ENCODE measurements at regions not wholly inside any gene's neighbourhood (a gene's known extent, or its start where the extent isn't known, plus 50 kb on each side); places are given as distances from the start of the nearest gene placed in this dataset.

GRCh38 chr4:127211650-127212560 lies 420.9 kb upstream of the INTU start:
- Histone ChIP-seq H3K27ac (ENCODE audit: low read length) (no peak overlapping the region), H3K79me2 (ENCODE audit: low read length) (no peaks in the 10 kb centered on the region), H3K4me3 (ENCODE audit: low read length) (no peak overlapping the region), H3K36me3 (ENCODE audit: insufficient read depth, low read length) (no peaks in the 10 kb centered on the region), H3K4me2 (ENCODE audit: low read depth, low read length, poor library complexity, severe bottlenecking) (no peak overlapping the region), H3K4me1 (ENCODE audit: low read length) (no peaks in the 10 kb centered on the region), H3K9me2 (replicated peaks; ENCODE audit: insufficient read depth, low read length) (0 out of 2 replicates have a peak, but pooled peaks cover 3% of the 10 kb centered on the region), H2AFZ (ENCODE audit: low read length) (no peak overlapping the region), H3K27me3 (ENCODE audit: low read length) (no peaks in the 10 kb centered on the region), H4K20me1 (ENCODE audit: insufficient read depth, low read depth, low read length) (no peaks in the 10 kb centered on the region), H3K9me3 (ENCODE audit: low read length) (no peaks in the 10 kb centered on the region; the same call in 1 of the 2 replicates), H3K9ac (ENCODE audit: low read length) (no peak overlapping the region)
- no peak for DNase-seq

DNA sequence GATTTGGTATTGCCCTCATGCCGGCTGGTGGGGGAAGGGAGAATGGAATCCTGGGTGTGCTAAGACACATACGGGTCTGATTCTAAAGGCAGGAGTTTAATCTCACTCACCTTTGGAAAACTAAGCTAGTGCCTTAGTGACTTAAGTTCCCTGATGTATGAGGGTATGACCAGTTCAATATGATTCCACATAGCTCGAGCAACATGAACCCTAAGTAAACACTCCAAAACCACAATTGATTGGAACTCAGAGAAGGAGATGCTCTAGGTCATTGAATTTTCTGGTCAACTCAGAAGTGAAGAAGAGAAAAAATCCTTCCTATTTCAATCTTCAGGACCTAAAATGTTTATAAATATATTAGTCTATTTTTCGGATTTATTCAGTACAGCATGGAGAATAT lies 420.1 kb upstream of the INTU start:
- Histone ChIP-seq H3K27me3 (ENCODE audit: low read length) (no peaks in the 10 kb centered on the region), H3K4me1 (ENCODE audit: low read length) (no peaks in the 10 kb centered on the region), H3K4me2 (ENCODE audit: low read depth, low read length, poor library complexity, severe bottlenecking) (no peak overlapping the region), H3K79me2 (ENCODE audit: low read length) (no peaks in the 10 kb centered on the region), H3K9me3 (ENCODE audit: low read length) (no peaks in the 10 kb centered on the region; the same call in 1 of the 2 replicates), H3K27ac (ENCODE audit: low read length) (no peak overlapping the region), H2AFZ (ENCODE audit: low read length) (no peak overlapping the region), H3K36me3 (ENCODE audit: insufficient read depth, low read length) (no peaks in the 10 kb centered on the region), H3K4me3 (ENCODE audit: low read length) (no peak overlapping the region), H4K20me1 (ENCODE audit: insufficient read depth, low read depth, low read length) (no peaks in the 10 kb centered on the region), H3K9ac (ENCODE audit: low read length) (no peak overlapping the region), H3K9me2 (replicated peaks; ENCODE audit: insufficient read depth, low read length) (0 out of 2 replicates have a peak, but pooled peaks cover 3% of the 10 kb centered on the region)
- DNase-seq = no peak

- no peak for DNase-seq
- no peaks in the 10 kb centered on the region for H4K20me1 ChIP-seq (ENCODE audit: insufficient read depth, low read depth, low read length)
- H3K4me1 ChIP-seq (ENCODE audit: low read length) = no peaks in the 10 kb centered on the region
- H3K36me3 ChIP-seq (ENCODE audit: insufficient read depth, low read length) = no peaks in the 10 kb centered on the region
- H3K9me3 ChIP-seq (ENCODE audit: low read length) = no peaks in the 10 kb centered on the region; the same call in 1 of the 2 replicates
- H3K27ac ChIP-seq (ENCODE audit: low read length) = no peak overlapping the region
- H3K27me3 ChIP-seq (ENCODE audit: low read length) = no peaks in the 10 kb centered on the region
- no peak overlapping the region for H3K9ac ChIP-seq (ENCODE audit: low read length)
- H2AFZ ChIP-seq (ENCODE audit: low read length) = no peak overlapping the region
- H3K9me2 ChIP-seq (replicated peaks; ENCODE audit: insufficient read depth, low read length) = 0 out of 2 replicates have a peak, but pooled peaks cover 3% of the 10 kb centered on the region
- no peaks in the 10 kb centered on the region for H3K79me2 ChIP-seq (ENCODE audit: low read length)
- H3K4me3 ChIP-seq (ENCODE audit: low read length) = no peak overlapping the region
- no peak overlapping the region for H3K4me2 ChIP-seq (ENCODE audit: low read depth, low read length, poor library complexity, severe bottlenecking)
Measured at GRCh38 chr4:127214016-127214415, 418.7 kb upstream of the INTU start.

DNA sequence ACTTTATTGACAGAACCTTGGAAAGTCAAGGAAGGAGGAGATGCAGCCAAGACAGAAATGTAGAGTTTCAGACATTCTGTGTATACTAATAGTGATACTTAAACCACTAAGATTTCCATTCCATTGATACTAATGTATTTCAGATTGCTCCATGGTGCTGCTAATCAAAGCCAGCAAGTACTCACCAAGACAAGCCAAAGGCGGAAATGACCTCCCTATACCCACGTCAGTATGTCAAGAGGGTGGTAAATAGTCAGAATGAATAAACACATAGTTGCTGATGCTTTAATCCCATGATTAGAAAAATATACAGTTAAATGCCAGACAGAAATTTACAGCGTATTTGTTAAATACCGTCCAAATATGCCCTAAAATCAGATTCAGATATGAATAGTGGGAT lies 417.8 kb upstream of the INTU start:
- Histone ChIP-seq H4K20me1 (ENCODE audit: insufficient read depth, low read depth, low read length) (no peaks in the 10 kb centered on the region), H3K36me3 (ENCODE audit: insufficient read depth, low read length) (no peaks in the 10 kb centered on the region), H3K27me3 (ENCODE audit: low read length) (no peaks in the 10 kb centered on the region), H3K4me2 (ENCODE audit: low read depth, low read length, poor library complexity, severe bottlenecking) (no peak overlapping the region), H3K79me2 (ENCODE audit: low read length) (no peaks in the 10 kb centered on the region), H3K4me3 (ENCODE audit: low read length) (no peak overlapping the region), H3K9me3 (ENCODE audit: low read length) (no peaks in the 10 kb centered on the region; the same call in 1 of the 2 replicates), H3K27ac (ENCODE audit: low read length) (no peak overlapping the region), H3K9me2 (replicated peaks; ENCODE audit: insufficient read depth, low read length) (0 out of 2 replicates have a peak, but pooled peaks cover 3% of the 10 kb centered on the region), H3K9ac (ENCODE audit: low read length) (no peak overlapping the region), H3K4me1 (ENCODE audit: low read length) (no peaks in the 10 kb centered on the region), H2AFZ (ENCODE audit: low read length) (no peak overlapping the region)
- DNase-seq = no peak

- Histone ChIP-seq H3K4me3 (ENCODE audit: low read length) (no peak overlapping the region), H3K27me3 (ENCODE audit: low read length) (no peaks in the 10 kb centered on the region), H3K9me2 (replicated peaks; ENCODE audit: insufficient read depth, low read length) (no peaks in the 10 kb centered on the region), H3K4me2 (ENCODE audit: low read depth, low read length, poor library complexity, severe bottlenecking) (no peak overlapping the region), H2AFZ (ENCODE audit: low read length) (no peak overlapping the region), H3K9ac (ENCODE audit: low read length) (no peak overlapping the region), H3K9me3 (ENCODE audit: low read length) (no peaks in the 10 kb centered on the region), H3K27ac (ENCODE audit: low read length) (no peak overlapping the region), H3K4me1 (ENCODE audit: low read length) (no peaks in the 10 kb centered on the region), H3K36me3 (ENCODE audit: insufficient read depth, low read length) (no peaks in the 10 kb centered on the region), H4K20me1 (ENCODE audit: insufficient read depth, low read depth, low read length) (no peaks in the 10 kb centered on the region), H3K79me2 (ENCODE audit: low read length) (no peaks in the 10 kb centered on the region)
- DNase-seq = no peak
Measured at GRCh38 chr4:127217586-127218229, 415.0 kb upstream of the INTU start.

GRCh38 chr4:127219232-127219631 lies 413.5 kb upstream of the INTU start:
- Histone ChIP-seq H3K36me3 (ENCODE audit: insufficient read depth, low read length) (no peaks in the 10 kb centered on the region), H3K4me3 (ENCODE audit: low read length) (no peak overlapping the region), H3K9me3 (ENCODE audit: low read length) (no peaks in the 10 kb centered on the region), H3K4me1 (ENCODE audit: low read length) (no peaks in the 10 kb centered on the region), H3K9ac (ENCODE audit: low read length) (no peak overlapping the region), H3K27ac (ENCODE audit: low read length) (no peak overlapping the region), H4K20me1 (ENCODE audit: insufficient read depth, low read depth, low read length) (no peaks in the 10 kb centered on the region), H3K79me2 (ENCODE audit: low read length) (no peaks in the 10 kb centered on the region), H3K4me2 (ENCODE audit: low read depth, low read length, poor library complexity, severe bottlenecking) (no peak overlapping the region), H3K27me3 (ENCODE audit: low read length) (no peaks in the 10 kb centered on the region), H3K9me2 (replicated peaks; ENCODE audit: insufficient read depth, low read length) (no peaks in the 10 kb centered on the region), H2AFZ (ENCODE audit: low read length) (no peak overlapping the region)
- no peak for DNase-seq

- DNase-seq = no peak
- Histone ChIP-seq H3K4me2 (ENCODE audit: low read depth, low read length, poor library complexity, severe bottlenecking) (no peak overlapping the region), H3K27me3 (ENCODE audit: low read length) (no peaks in the 10 kb centered on the region), H3K4me1 (ENCODE audit: low read length) (no peaks in the 10 kb centered on the region), H2AFZ (ENCODE audit: low read length) (no peak overlapping the region), H3K27ac (ENCODE audit: low read length) (no peak overlapping the region), H4K20me1 (ENCODE audit: insufficient read depth, low read depth, low read length) (no peaks in the 10 kb centered on the region), H3K4me3 (ENCODE audit: low read length) (no peak overlapping the region), H3K9ac (ENCODE audit: low read length) (no peak overlapping the region), H3K9me2 (replicated peaks; ENCODE audit: insufficient read depth, low read length) (no peaks in the 10 kb centered on the region), H3K79me2 (ENCODE audit: low read length) (no peaks in the 10 kb centered on the region), H3K9me3 (ENCODE audit: low read length) (peaks cover 5% of the 10 kb centered on the region; the same call in 1 of the 2 replicates), H3K36me3 (ENCODE audit: insufficient read depth, low read length) (no peaks in the 10 kb centered on the region)
Measured at GRCh38 chr4:127224556-127224955, 408.2 kb upstream of the INTU start.

- no peak overlapping the region for H3K4me2 ChIP-seq (ENCODE audit: low read depth, low read length, poor library complexity, severe bottlenecking)
- no peaks in the 10 kb centered on the region for H3K79me2 ChIP-seq (ENCODE audit: low read length)
- H2AFZ ChIP-seq (ENCODE audit: low read length) = no peak overlapping the region
- no peaks in the 10 kb centered on the region for H4K20me1 ChIP-seq (ENCODE audit: insufficient read depth, low read depth, low read length)
- H3K4me1 ChIP-seq (ENCODE audit: low read length) = no peaks in the 10 kb centered on the region
- no peak for DNase-seq
- H3K27ac ChIP-seq (ENCODE audit: low read length) = no peak overlapping the region
- no peak overlapping the region for H3K4me3 ChIP-seq (ENCODE audit: low read length)
- H3K9ac ChIP-seq (ENCODE audit: low read length) = no peak overlapping the region
- no peaks in the 10 kb centered on the region for H3K27me3 ChIP-seq (ENCODE audit: low read length)
- peaks cover 5% of the 10 kb centered on the region; the same call in 1 of the 2 replicates for H3K9me3 ChIP-seq (ENCODE audit: low read length)
- H3K9me2 ChIP-seq (replicated peaks; ENCODE audit: insufficient read depth, low read length) = no peaks in the 10 kb centered on the region
- H3K36me3 ChIP-seq (ENCODE audit: insufficient read depth, low read length) = no peaks in the 10 kb centered on the region
Measured at GRCh38 chr4:127229855-127230608, 402.7 kb upstream of the INTU start.

Data from Karpas-422 (cell line).